ENCODE measurements at regions not wholly inside any gene's neighbourhood (a gene's known extent, or its start where the extent isn't known, plus 50 kb on each side); places are given as distances from the start of the nearest gene placed in this dataset.
"Not testable (repeated sequence)": the region's sequence is repeated elsewhere in the genome, so short reads cannot be mapped to it uniquely, and the experiment has no call there.

DNA sequence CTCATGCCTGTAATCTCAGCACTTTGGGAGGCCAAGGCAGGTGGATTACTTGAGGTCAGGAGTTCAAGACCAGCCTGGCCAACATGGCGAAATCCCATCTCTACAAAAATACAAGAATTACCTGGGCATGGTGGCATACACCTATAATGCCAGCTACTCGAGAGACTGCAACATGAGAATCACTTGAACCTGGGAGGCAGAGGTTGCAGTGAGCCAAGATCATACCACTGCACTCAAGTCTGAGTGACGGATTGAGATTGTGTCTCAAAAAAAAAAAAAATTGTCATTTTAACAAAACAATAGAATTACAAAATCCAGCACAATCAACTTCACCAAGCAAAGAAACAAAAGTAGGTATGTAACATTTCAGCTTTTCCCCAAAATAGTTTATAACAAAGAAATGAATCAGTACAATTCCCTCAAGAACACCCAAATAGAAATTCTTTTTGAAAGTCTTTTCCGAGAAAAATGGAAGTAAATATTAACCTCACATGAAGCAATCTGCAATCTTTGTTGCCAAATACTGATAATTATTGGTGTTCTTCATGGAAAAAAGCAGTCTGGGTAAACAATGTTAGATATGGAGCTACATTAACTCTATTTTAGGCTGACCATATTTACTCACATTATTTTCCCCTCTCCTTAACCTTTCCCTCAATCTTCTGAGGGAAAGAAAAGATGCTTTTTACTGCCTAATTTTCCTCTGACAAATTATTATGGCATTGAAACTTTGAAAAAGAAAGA lies 165.9 kb upstream of the ATF7IP start:
- H3K4me3 ChIP-seq (ENCODE audit: low read length) = no peak overlapping the region
- no peak for DNase-seq (ENCODE audit: low read depth, low spot score)

- H3K4me3 ChIP-seq (ENCODE audit: low read length) = no peak overlapping the region
- no peak for DNase-seq (ENCODE audit: low read depth, low spot score)
Observed at GRCh38 chr12:14200598-14200997, 164.9 kb upstream of the ATF7IP start.

DNA sequence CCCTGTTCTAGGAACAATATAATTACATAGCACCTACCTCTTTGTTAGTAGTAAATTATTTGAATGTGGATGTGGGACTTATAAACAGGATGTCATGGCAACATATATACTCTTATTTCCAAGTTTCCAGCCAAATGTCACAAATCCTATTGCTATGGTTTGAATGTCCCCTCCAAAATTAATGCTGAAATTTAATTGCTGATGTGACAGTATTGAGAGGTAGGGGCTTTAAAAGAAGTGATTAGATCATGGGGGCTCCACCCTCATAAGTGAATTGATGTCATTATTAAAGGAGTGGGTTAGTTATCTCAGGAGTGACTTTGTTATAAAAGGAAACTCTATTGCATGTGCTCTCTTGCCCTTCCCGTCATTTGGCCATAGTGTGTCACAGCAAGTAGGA lies 164.2 kb upstream of the ATF7IP start:
- no peak for DNase-seq (ENCODE audit: low read depth, low spot score)
- H3K4me3 ChIP-seq (ENCODE audit: low read length) = no peak overlapping the region

- H3K4me3 ChIP-seq (ENCODE audit: low read length) = no peak overlapping the region
Observed at GRCh38 chr12:14207905-14208551, 157.5 kb upstream of the ATF7IP start.

GRCh38 chr12:14211947-14212387 lies 153.5 kb upstream of the ATF7IP start:
- no peak for DNase-seq (ENCODE audit: low read depth, low spot score)
- no peak overlapping the region for H3K4me3 ChIP-seq (ENCODE audit: low read length)

More at GRCh38 chr12:14207905-14208551, 157.5 kb upstream of the ATF7IP start:
- no peak for DNase-seq (ENCODE audit: low read depth, low spot score)

DNA sequence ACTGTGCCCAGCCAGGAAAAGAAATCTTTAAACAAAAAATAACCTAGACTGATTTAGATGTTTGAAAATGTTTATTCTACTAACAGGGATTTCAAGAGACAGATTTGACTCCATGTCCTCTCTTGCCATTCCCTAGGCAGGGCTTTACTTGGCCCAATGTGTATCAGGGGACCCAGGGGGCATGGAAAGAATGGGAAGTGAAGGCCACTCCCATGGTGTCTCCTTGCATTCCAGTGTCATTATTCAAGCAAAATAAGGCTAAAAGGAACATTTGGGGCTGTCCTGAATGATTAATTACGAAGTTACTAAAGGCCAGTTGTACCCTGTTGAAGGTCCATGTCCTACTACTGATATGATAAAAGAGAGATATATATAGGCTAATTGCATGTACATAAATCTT lies 151.9 kb upstream of the ATF7IP start:
- no peak overlapping the region for H3K4me3 ChIP-seq (ENCODE audit: low read length)
- no peak for DNase-seq (ENCODE audit: low read depth, low spot score)

GRCh38 chr12:14214495-14214894 lies 151.0 kb upstream of the ATF7IP start:
- no peak for DNase-seq (ENCODE audit: low read depth, low spot score)

DNA sequence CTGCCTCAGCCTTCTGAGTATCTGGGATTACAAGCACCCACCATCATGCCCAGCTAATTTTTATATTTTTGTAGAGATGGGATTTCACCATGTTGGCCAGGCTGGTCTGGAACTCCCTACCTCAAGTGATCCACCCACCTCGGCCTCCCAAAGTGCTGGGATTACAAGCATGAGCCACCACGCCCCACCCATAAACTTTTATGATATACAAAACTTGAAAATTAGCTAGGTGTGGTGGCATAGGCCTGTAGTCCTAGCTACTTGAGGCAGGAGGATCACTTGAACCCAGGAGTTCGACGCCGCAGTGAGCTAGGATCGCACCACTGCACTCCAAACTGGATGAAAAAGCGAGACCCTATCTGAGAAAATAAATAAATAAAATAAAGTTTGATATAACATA lies 149.5 kb upstream of the ATF7IP start:
- H3K4me3 ChIP-seq (ENCODE audit: low read length); DNase-seq (ENCODE audit: low read depth, low spot score): not testable (repeated sequence)

More at GRCh38 chr12:14214495-14214894, 151.0 kb upstream of the ATF7IP start:
- no peak overlapping the region for H3K4me3 ChIP-seq (ENCODE audit: low read length)

GRCh38 chr12:14216405-14217294 lies 148.8 kb upstream of the ATF7IP start:
- no peak overlapping the region for H3K4me3 ChIP-seq (ENCODE audit: low read length)

DNA sequence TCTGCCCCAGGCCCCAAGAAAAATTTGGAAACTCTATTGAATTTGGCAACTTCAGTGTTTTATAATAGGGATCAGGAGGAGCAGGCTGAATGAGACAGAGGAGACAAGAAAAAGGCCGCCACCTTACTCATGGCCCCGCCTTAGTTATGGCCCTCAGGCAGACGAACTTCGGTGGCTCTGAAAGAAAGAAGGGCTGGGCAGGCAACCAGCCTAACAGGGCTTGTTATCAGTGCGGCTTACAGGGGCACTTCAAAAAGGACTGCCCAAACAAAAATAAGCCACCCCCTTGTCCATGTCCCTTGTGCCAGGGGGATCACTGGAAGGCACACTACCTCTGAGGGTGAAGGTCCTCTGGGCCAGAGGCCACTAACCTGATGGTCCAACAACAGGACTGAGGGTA lies 146.3 kb upstream of the ATF7IP start:
- DNase-seq (ENCODE audit: low read depth, low spot score) = no peak
- no peak overlapping the region for H3K4me3 ChIP-seq (ENCODE audit: low read length)

More at GRCh38 chr12:14216405-14217294, 148.8 kb upstream of the ATF7IP start:
- no peak for DNase-seq (ENCODE audit: low read depth, low spot score)

DNA sequence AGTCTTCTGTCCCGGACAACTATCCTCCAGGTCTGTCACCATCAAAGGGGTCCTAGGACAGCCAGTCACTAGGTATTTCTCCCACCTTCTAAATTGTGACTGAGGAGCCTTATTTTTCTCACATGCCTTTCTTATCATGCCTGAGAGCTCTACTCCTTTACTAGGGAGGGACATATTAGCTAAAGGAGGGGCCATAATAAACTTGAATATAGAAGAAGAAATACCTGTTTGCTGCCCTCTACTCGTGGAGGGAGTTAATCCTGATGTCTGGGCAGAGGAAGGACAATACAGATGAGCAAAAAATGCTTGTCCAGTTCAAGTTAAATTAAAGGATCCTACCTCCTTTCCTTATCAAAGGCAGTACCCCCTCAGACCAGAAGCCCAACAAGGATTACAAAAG lies 145.8 kb upstream of the ATF7IP start:
- DNase-seq (ENCODE audit: low read depth, low spot score); H3K4me3 ChIP-seq (ENCODE audit: low read length): not testable (repeated sequence)

DNA sequence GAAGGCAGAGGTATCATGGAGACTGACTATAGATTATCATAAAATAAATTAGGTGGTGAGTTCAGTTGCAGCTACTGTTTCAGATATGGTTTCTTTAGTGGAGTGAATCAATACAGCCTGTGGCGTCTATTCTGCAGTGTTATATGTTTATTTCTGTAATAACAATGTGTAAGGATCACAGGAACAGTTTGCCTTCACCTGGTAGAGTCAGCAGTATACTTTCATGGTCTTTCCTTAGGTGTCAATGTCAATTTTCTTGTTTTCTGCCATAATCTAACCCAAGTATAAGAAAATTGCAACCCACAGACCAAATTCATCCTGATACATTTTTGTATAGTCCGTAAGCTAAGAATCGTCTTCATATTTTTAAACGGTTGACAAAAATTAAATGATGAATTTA lies 140.4 kb upstream of the ATF7IP start:
- DNase-seq (ENCODE audit: low read depth, low spot score) = no peak

DNA sequence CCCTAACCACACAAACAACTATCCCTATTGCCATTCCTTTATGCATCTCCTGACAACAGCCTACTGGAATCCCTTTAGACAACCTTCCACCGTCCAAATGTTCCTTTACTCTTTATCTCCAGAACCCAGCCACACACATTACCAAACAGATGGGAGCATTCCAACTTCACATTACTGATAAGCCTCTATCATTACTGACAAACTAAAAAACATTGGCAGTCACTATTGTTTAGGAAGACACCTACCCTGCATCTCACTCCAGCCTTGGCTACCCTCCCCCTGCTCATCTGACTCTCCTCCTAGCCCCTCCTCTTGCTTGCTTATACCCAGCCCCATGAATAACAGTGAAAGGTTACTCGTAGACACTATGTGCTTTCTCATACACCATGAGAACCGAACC lies 130.3 kb upstream of the ATF7IP start:
- DNase-seq (ENCODE audit: low read depth, low spot score); H3K4me3 ChIP-seq (ENCODE audit: low read length): not testable (repeated sequence)

More for the DNA sequence above, 140.4 kb upstream of the ATF7IP start:
- H3K4me3 ChIP-seq (ENCODE audit: low read length) = no peak overlapping the region

DNA sequence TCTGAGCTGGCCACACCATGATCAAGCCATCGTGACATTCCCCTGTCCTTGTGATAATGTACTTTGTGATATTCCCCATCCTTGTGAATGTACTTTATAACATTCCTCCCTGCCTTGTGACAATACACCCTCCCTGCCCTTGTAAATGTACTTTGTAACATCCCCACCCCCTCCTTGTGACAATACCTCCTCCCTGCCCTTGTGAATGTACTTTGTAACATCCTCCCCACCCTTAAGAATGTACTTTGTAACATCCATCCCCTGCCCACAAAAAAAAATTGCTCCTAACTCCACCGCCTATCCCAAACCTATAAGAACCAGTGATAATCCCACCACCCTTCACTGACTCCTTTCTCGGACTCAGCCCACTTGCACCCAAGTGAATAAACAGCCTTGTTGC lies 128.8 kb upstream of the ATF7IP start:
- not testable (repeated sequence) for H3K4me3 ChIP-seq (ENCODE audit: low read length); DNase-seq (ENCODE audit: low read depth, low spot score)

GRCh38 chr12:14238221-14238792 lies 127.2 kb upstream of the ATF7IP start:
- no peak for DNase-seq (ENCODE audit: low read depth, low spot score)

DNA sequence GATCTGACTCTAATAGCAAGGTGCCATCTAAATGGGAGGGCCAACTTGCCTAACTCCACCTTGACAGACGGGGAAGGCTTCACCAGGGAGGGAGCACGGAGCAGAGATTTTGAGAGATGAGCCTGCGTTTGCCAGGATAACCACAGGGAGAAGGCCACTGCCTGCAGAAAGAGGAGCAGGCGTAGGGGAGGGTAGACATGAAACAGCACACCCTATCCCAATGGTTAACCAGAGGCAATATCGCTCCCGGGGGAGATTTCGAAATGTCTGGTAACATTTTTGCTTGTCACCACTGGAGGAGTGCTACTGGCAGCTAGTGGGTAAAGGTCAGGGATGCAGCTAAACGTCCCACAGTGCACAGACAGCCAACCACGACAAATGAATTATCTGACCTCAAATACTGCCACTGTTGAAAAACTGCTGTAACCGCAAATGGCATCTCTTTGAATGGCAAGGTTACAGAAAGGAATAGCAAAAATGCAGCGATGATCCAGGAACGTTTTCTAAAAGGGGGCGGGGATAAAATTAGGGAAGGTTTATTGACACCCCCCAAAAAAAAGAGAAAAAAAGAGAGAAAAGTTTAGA lies 126.0 kb upstream of the ATF7IP start:
- DNase-seq (ENCODE audit: low read depth, low spot score) = peak; percentile 74
- H3K4me3 ChIP-seq (ENCODE audit: low read length) = peak overlapping the region; percentile 44

More at GRCh38 chr12:14238221-14238792, 127.2 kb upstream of the ATF7IP start:
- H3K4me3 ChIP-seq (ENCODE audit: low read length) = no peak overlapping the region

GRCh38 chr12:14239935-14240872 lies 125.3 kb upstream of the ATF7IP start:
- peak overlapping the region; percentile 44 for H3K4me3 ChIP-seq (ENCODE audit: low read length)

GRCh38 chr12:14240873-14241220 lies 124.6 kb upstream of the ATF7IP start:
- no peak for DNase-seq (ENCODE audit: low read depth, low spot score)
- no peak overlapping the region for H3K4me3 ChIP-seq (ENCODE audit: low read length)

More at GRCh38 chr12:14239935-14240872, 125.3 kb upstream of the ATF7IP start:
- DNase-seq (ENCODE audit: low read depth, low spot score) = no peak

Measured in Jurkat, Clone E6-1 (cell line).